ENCODE measurements at regions not wholly inside any gene's neighbourhood (a gene's known extent, or its start where the extent isn't known, plus 50 kb on each side); places are given as distances from the start of the nearest gene placed in this dataset.

DNA sequence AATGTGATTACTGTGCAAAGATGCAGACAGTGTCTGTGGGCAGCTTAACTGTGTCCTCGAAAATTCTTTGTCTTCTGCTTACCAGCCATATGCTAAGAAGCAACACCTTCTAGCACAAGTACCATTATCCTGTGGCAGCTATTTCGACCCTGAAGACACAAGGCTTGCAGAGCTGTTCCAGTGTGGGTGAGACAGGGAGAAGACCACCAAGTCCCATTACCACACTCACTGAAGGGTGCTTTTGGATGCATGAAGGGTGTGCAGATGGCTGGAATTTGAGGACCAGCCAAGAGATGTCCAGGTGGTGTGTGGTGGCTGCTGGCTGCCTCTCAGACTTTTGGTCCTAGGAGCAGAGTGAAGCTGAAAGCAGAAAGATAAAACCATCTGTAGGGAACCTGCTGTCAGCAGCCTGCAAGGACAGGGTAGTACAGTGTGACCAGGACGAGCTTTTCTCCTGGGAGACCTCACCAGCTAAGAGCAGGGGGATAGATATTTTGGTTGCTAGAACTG lies 161.8 kb downstream of the ICE1 start:
- TF ChIP-seq, protein P1, sequence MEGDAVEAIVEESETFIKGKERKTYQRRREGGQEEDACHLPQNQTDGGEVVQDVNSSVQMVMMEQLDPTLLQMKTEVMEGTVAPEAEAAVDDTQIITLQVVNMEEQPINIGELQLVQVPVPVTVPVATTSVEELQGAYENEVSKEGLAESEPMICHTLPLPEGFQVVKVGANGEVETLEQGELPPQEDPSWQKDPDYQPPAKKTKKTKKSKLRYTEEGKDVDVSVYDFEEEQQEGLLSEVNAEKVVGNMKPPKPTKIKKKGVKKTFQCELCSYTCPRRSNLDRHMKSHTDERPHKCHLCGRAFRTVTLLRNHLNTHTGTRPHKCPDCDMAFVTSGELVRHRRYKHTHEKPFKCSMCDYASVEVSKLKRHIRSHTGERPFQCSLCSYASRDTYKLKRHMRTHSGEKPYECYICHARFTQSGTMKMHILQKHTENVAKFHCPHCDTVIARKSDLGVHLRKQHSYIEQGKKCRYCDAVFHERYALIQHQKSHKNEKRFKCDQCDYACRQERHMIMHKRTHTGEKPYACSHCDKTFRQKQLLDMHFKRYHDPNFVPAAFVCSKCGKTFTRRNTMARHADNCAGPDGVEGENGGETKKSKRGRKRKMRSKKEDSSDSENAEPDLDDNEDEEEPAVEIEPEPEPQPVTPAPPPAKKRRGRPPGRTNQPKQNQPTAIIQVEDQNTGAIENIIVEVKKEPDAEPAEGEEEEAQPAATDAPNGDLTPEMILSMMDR (IDR thresholded peaks at IDR 0.05): no peak
- no peak for TF ChIP-seq EZH2 (IDR thresholded peaks at IDR 0.05)

Data from neural progenitor cell (in vitro differentiated cells).